ENCODE measurements at regions not wholly inside any gene's neighbourhood (a gene's known extent, or its start where the extent isn't known, plus 50 kb on each side); places are given as distances from the start of the nearest gene placed in this dataset.

- Histone ChIP-seq H3K9me3 (ENCODE audit: control insufficient read depth, low read length) (no peaks in the 10 kb centered on the region), H3K27me3 (replicated peaks; ENCODE audit: control insufficient read depth, insufficient read depth, low read length) (no peaks in the 10 kb centered on the region), H3K9ac (ENCODE audit: low read length) (no peak overlapping the region), H3K4me1 (ENCODE audit: control insufficient read depth, insufficient read depth, low read length) (no peaks in the 10 kb centered on the region), H3K4me3 (ENCODE audit: low read length) (no peak overlapping the region), H3K36me3 (ENCODE audit: control insufficient read depth, insufficient read depth, low read length, severe bottlenecking) (no peaks in the 10 kb centered on the region)
- DNase-seq (ENCODE audit: low read depth): no peak
Measured at GRCh38 chr3:82208002-82208710, 446.7 kb upstream of the GBE1 start.

- no peak for DNase-seq (ENCODE audit: low read depth)
- no peaks in the 10 kb centered on the region for H3K36me3 ChIP-seq (ENCODE audit: control insufficient read depth, insufficient read depth, low read length, severe bottlenecking)
- H3K9me3 ChIP-seq (ENCODE audit: control insufficient read depth, low read length): peaks cover 6% of the 10 kb centered on the region
- H3K27me3 ChIP-seq (replicated peaks; ENCODE audit: control insufficient read depth, insufficient read depth, low read length): no peaks in the 10 kb centered on the region
- no peak overlapping the region for H3K4me3 ChIP-seq (ENCODE audit: low read length)
- H3K4me1 ChIP-seq (ENCODE audit: control insufficient read depth, insufficient read depth, low read length): no peaks in the 10 kb centered on the region
- no peak overlapping the region for H3K9ac ChIP-seq (ENCODE audit: low read length)
Measured at GRCh38 chr3:82202269-82202668, 440.8 kb upstream of the GBE1 start.

- Histone ChIP-seq H3K9me3 (ENCODE audit: control insufficient read depth, low read length) (peaks cover 6% of the 10 kb centered on the region), H3K4me1 (ENCODE audit: control insufficient read depth, insufficient read depth, low read length) (no peaks in the 10 kb centered on the region), H3K36me3 (ENCODE audit: control insufficient read depth, insufficient read depth, low read length, severe bottlenecking) (no peaks in the 10 kb centered on the region), H3K4me3 (ENCODE audit: low read length) (no peak overlapping the region), H3K9ac (ENCODE audit: low read length) (no peak overlapping the region), H3K27me3 (replicated peaks; ENCODE audit: control insufficient read depth, insufficient read depth, low read length) (no peaks in the 10 kb centered on the region)
- DNase-seq (ENCODE audit: low read depth): no peak
Measured at GRCh38 chr3:82201316-82201715, 439.9 kb upstream of the GBE1 start.

- Histone ChIP-seq H3K9me3 (ENCODE audit: control insufficient read depth, low read length) (peaks cover 6% of the 10 kb centered on the region), H3K4me1 (ENCODE audit: control insufficient read depth, insufficient read depth, low read length) (no peaks in the 10 kb centered on the region), H3K4me3 (ENCODE audit: low read length) (no peak overlapping the region), H3K9ac (ENCODE audit: low read length) (no peak overlapping the region), H3K27me3 (replicated peaks; ENCODE audit: control insufficient read depth, insufficient read depth, low read length) (no peaks in the 10 kb centered on the region), H3K36me3 (ENCODE audit: control insufficient read depth, insufficient read depth, low read length, severe bottlenecking) (no peaks in the 10 kb centered on the region)
- DNase-seq (ENCODE audit: low read depth): no peak
Measured at GRCh38 chr3:82198009-82198408, 436.6 kb upstream of the GBE1 start.

GRCh38 chr3:82196645-82197044 is 435.2 kb upstream of the GBE1 start:
- no peak for DNase-seq (ENCODE audit: low read depth)
- no peaks in the 10 kb centered on the region for H3K27me3 ChIP-seq (replicated peaks; ENCODE audit: control insufficient read depth, insufficient read depth, low read length)
- peaks cover 4% of the 10 kb centered on the region for H3K9me3 ChIP-seq (ENCODE audit: control insufficient read depth, low read length)
- H3K9ac ChIP-seq (ENCODE audit: low read length): no peak overlapping the region
- H3K4me1 ChIP-seq (ENCODE audit: control insufficient read depth, insufficient read depth, low read length): no peaks in the 10 kb centered on the region
- H3K4me3 ChIP-seq (ENCODE audit: low read length): no peak overlapping the region
- no peaks in the 10 kb centered on the region for H3K36me3 ChIP-seq (ENCODE audit: control insufficient read depth, insufficient read depth, low read length, severe bottlenecking)

GRCh38 chr3:82194870-82195269 is 433.4 kb upstream of the GBE1 start:
- Histone ChIP-seq H3K4me1 (ENCODE audit: control insufficient read depth, insufficient read depth, low read length) (no peaks in the 10 kb centered on the region), H3K36me3 (ENCODE audit: control insufficient read depth, insufficient read depth, low read length, severe bottlenecking) (no peaks in the 10 kb centered on the region), H3K27me3 (replicated peaks; ENCODE audit: control insufficient read depth, insufficient read depth, low read length) (no peaks in the 10 kb centered on the region), H3K9ac (ENCODE audit: low read length) (no peak overlapping the region), H3K9me3 (ENCODE audit: control insufficient read depth, low read length) (no peaks in the 10 kb centered on the region), H3K4me3 (ENCODE audit: low read length) (no peak overlapping the region)
- DNase-seq (ENCODE audit: low read depth): no peak

- H3K36me3 ChIP-seq (ENCODE audit: control insufficient read depth, insufficient read depth, low read length, severe bottlenecking): no peaks in the 10 kb centered on the region
- H3K9ac ChIP-seq (ENCODE audit: low read length): no peak overlapping the region
- no peak for DNase-seq (ENCODE audit: low read depth)
- H3K4me1 ChIP-seq (ENCODE audit: control insufficient read depth, insufficient read depth, low read length): no peaks in the 10 kb centered on the region
- H3K4me3 ChIP-seq (ENCODE audit: low read length): no peak overlapping the region
- H3K27me3 ChIP-seq (replicated peaks; ENCODE audit: control insufficient read depth, insufficient read depth, low read length): no peaks in the 10 kb centered on the region
- no peaks in the 10 kb centered on the region for H3K9me3 ChIP-seq (ENCODE audit: control insufficient read depth, low read length)
Measured at GRCh38 chr3:82186017-82186416, 424.6 kb upstream of the GBE1 start.

- no peak for DNase-seq (ENCODE audit: low read depth)
- Histone ChIP-seq H3K4me3 (ENCODE audit: low read length) (no peak overlapping the region), H3K36me3 (ENCODE audit: control insufficient read depth, insufficient read depth, low read length, severe bottlenecking) (no peaks in the 10 kb centered on the region), H3K9ac (ENCODE audit: low read length) (no peak overlapping the region), H3K27me3 (replicated peaks; ENCODE audit: control insufficient read depth, insufficient read depth, low read length) (no peaks in the 10 kb centered on the region), H3K9me3 (ENCODE audit: control insufficient read depth, low read length) (no peaks in the 10 kb centered on the region), H3K4me1 (ENCODE audit: control insufficient read depth, insufficient read depth, low read length) (no peaks in the 10 kb centered on the region)
Measured at GRCh38 chr3:82179291-82179690, 417.8 kb upstream of the GBE1 start.

- H3K9ac ChIP-seq (ENCODE audit: low read length): no peak overlapping the region
- DNase-seq (ENCODE audit: low read depth): no peak
- no peaks in the 10 kb centered on the region for H3K9me3 ChIP-seq (ENCODE audit: control insufficient read depth, low read length)
- H3K36me3 ChIP-seq (ENCODE audit: control insufficient read depth, insufficient read depth, low read length, severe bottlenecking): no peaks in the 10 kb centered on the region
- H3K4me3 ChIP-seq (ENCODE audit: low read length): no peak overlapping the region
- no peaks in the 10 kb centered on the region for H3K27me3 ChIP-seq (replicated peaks; ENCODE audit: control insufficient read depth, insufficient read depth, low read length)
- no peaks in the 10 kb centered on the region for H3K4me1 ChIP-seq (ENCODE audit: control insufficient read depth, insufficient read depth, low read length)
Measured at GRCh38 chr3:82178291-82178690, 416.8 kb upstream of the GBE1 start.

- H3K27me3 ChIP-seq (replicated peaks; ENCODE audit: control insufficient read depth, insufficient read depth, low read length): no peaks in the 10 kb centered on the region
- H3K4me1 ChIP-seq (ENCODE audit: control insufficient read depth, insufficient read depth, low read length): no peaks in the 10 kb centered on the region
- H3K36me3 ChIP-seq (ENCODE audit: control insufficient read depth, insufficient read depth, low read length, severe bottlenecking): no peaks in the 10 kb centered on the region
Measured at GRCh38 chr3:82177774-82178173, 416.3 kb upstream of the GBE1 start.

GRCh38 chr3:82165266-82165665 is 403.8 kb upstream of the GBE1 start:
- Histone ChIP-seq H3K9ac (ENCODE audit: low read length) (no peak overlapping the region), H3K4me1 (ENCODE audit: control insufficient read depth, insufficient read depth, low read length) (no peaks in the 10 kb centered on the region), H3K4me3 (ENCODE audit: low read length) (no peak overlapping the region), H3K36me3 (ENCODE audit: control insufficient read depth, insufficient read depth, low read length, severe bottlenecking) (no peaks in the 10 kb centered on the region), H3K27me3 (replicated peaks; ENCODE audit: control insufficient read depth, insufficient read depth, low read length) (no peaks in the 10 kb centered on the region), H3K9me3 (ENCODE audit: control insufficient read depth, low read length) (peaks cover 7% of the 10 kb centered on the region)
- DNase-seq (ENCODE audit: low read depth): no peak

More at GRCh38 chr3:82177774-82178173, 416.3 kb upstream of the GBE1 start:
- Histone ChIP-seq H3K9me3 (ENCODE audit: control insufficient read depth, low read length) (no peaks in the 10 kb centered on the region), H3K4me3 (ENCODE audit: low read length) (no peak overlapping the region), H3K9ac (ENCODE audit: low read length) (no peak overlapping the region)
- DNase-seq (ENCODE audit: low read depth): no peak

GRCh38 chr3:82163907-82164520 is 402.6 kb upstream of the GBE1 start:
- Histone ChIP-seq H3K27me3 (replicated peaks; ENCODE audit: control insufficient read depth, insufficient read depth, low read length) (no peaks in the 10 kb centered on the region), H3K9me3 (ENCODE audit: control insufficient read depth, low read length) (peaks cover 6% of the 10 kb centered on the region), H3K9ac (ENCODE audit: low read length) (no peak overlapping the region), H3K36me3 (ENCODE audit: control insufficient read depth, insufficient read depth, low read length, severe bottlenecking) (no peaks in the 10 kb centered on the region), H3K4me3 (ENCODE audit: low read length) (no peak overlapping the region), H3K4me1 (ENCODE audit: control insufficient read depth, insufficient read depth, low read length) (no peaks in the 10 kb centered on the region)
- peak; percentile 39 for DNase-seq (ENCODE audit: low read depth)
